GM06990 (cell line): ENCODE measurements at regions not wholly inside any gene's neighbourhood (a gene's known extent, or its start where the extent isn't known, plus 50 kb on each side); places are given as distances from the start of the nearest gene placed in this dataset.

Experiments used
- DNase-seq: peaks from one replicate; pipeline ENCODE4 v3.0.0-alpha.2; 2011; ENCODE audit not compliant: insufficient read length; ENCODE audit errors: extremely low read depth
- H3K27me3 ChIP-seq: replicated peaks from 2 replicates; pipeline ENCODE4 v1.6.0; 2011; ENCODE audit warnings: low read length; ENCODE audit not compliant: control insufficient read depth, insufficient read depth
- H3K36me3 ChIP-seq: 2 replicates; pipeline ENCODE4 v1.5.1; 2011; ENCODE audit warnings: low read length; ENCODE audit not compliant: control insufficient read depth, insufficient read depth
- H3K4me3 ChIP-seq: replicated peaks from 2 replicates; pipeline ENCODE4 v1.5.1; 2011; ENCODE audit warnings: low read depth, mild to moderate bottlenecking, control low read depth, low read length
- TF ChIP-seq, protein P1 (sequence below): IDR thresholded peaks from 2 replicates; pipeline ENCODE4 v1.5.1; 2011; ENCODE audit warnings: low read length, control low read depth, mild to moderate bottlenecking, inconsistent platforms; ENCODE audit not compliant: insufficient read depth, poor library complexity, severe bottlenecking

DNA sequence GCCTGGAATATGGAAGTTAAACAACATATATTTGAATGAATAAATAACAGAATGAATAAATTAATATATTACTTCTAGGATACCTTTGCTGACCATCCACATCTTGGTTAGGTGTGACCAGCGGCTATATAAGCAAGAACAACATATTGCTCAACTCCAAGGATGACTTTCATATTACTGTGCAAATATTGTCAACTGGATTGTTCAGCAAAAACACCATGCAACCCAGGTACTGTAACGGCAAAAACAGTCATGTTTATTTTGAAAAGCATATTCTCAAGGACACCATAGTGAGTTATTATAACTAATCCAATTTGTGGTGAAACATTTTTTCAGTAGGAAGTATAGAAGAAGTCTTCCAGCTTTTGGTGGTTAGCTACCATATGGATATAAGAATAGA, 907.9 kb downstream of the IGSF11 start:
- no peak overlapping the region for H3K4me3 ChIP-seq
- no peak for DNase-seq
- H3K36me3 ChIP-seq, result no peaks in the 10 kb centered on the region
- TF ChIP-seq, protein P1, sequence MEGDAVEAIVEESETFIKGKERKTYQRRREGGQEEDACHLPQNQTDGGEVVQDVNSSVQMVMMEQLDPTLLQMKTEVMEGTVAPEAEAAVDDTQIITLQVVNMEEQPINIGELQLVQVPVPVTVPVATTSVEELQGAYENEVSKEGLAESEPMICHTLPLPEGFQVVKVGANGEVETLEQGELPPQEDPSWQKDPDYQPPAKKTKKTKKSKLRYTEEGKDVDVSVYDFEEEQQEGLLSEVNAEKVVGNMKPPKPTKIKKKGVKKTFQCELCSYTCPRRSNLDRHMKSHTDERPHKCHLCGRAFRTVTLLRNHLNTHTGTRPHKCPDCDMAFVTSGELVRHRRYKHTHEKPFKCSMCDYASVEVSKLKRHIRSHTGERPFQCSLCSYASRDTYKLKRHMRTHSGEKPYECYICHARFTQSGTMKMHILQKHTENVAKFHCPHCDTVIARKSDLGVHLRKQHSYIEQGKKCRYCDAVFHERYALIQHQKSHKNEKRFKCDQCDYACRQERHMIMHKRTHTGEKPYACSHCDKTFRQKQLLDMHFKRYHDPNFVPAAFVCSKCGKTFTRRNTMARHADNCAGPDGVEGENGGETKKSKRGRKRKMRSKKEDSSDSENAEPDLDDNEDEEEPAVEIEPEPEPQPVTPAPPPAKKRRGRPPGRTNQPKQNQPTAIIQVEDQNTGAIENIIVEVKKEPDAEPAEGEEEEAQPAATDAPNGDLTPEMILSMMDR, result no peak
- no peaks in the 10 kb centered on the region for H3K27me3 ChIP-seq

DNA sequence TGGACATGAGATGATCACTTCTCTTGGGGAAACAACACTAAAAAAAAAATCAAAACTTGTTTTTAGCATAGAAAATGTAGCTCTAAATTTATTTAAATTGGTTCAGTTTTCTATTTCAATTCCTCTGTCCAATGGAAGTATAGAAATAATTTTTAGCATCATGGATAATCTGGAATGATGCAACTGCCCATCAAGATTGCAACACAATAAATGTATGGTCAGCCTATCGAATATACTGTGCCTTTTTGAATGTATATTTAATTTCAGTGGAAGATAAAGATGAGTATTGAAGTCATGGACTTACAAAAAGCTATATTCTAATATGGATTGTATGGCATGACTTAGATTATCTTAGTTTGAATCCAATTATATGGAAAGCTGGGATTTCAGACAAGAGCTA, 906.7 kb downstream of the IGSF11 start:
- no peaks in the 10 kb centered on the region for H3K36me3 ChIP-seq
- no peak for DNase-seq
- no peaks in the 10 kb centered on the region for H3K27me3 ChIP-seq
- no peak overlapping the region for H3K4me3 ChIP-seq
- TF ChIP-seq, protein P1, result no peak

GRCh38 chr3:118128886-118129285, 905.8 kb downstream of the IGSF11 start:
- Histone ChIP-seq H3K4me3 (no peak overlapping the region), H3K36me3 (no peaks in the 10 kb centered on the region), H3K27me3 (no peaks in the 10 kb centered on the region)
- no peak for DNase-seq
- TF ChIP-seq, protein P1, result no peak

DNA sequence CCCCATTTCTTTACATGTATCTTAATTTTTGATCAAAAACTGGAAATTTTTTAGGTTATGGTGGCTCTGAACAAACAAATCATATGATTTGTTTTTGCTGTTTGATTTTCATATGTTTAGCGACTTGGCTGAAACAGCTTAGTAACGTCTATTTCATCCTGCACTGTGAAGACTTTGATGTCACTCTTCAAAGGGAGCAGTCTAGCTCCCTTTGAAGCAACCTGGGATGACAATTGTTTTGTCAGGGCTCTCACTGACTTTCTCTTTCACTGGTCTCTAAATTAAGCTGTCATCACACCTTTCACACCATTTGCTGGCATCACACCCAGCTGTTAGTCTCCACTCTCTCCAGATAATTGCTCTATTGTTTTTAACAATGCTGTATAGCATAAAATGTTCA, 896.9 kb downstream of the IGSF11 start:
- Histone ChIP-seq H3K36me3 (no peaks in the 10 kb centered on the region), H3K4me3 (no peak overlapping the region), H3K27me3 (no peaks in the 10 kb centered on the region)
- TF ChIP-seq, protein P1, result no peak
- no peak for DNase-seq

GRCh38 chr3:118144919-118145318, 889.7 kb downstream of the IGSF11 start:
- TF ChIP-seq, protein P1, result no peak
- no peak overlapping the region for H3K4me3 ChIP-seq
- no peaks in the 10 kb centered on the region for H3K36me3 ChIP-seq
- no peak for DNase-seq
- H3K27me3 ChIP-seq, result no peaks in the 10 kb centered on the region

DNA sequence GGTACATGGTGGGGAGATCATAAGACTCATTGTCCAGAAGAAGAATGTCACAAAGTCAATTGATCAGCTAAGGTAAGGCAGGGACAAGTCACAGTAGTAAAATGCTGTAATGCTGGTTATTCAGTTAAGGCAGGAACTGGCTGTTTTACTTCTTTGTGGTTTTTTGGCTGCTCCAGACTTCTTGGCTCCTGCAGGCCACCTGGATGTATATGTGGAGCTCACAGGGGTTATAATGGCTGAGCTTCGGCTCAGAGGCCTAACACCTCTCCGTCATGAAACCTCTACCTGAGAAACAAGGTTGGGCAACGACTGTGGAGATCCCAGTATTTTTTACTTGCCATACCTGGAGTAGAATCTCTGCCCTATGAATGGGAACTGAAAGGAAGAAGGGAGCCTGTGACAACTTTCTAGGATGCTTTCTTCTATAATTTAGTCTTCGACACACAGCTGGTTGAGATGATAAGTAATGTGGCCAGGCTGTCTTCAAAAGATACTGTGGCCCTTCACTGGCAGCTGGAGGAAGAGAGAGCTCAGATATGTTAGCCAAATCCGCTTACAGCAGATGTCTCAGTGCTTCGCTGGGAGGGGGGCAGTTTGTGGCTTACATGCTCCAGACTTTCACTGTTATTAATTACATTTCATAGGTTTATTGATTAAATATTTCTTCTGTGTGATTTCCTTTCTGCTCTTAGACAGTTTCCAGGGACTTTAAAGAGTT, 887.8 kb downstream of the IGSF11 start:
- TF ChIP-seq, protein P1, result no peak
- no peak for DNase-seq
- H3K4me3 ChIP-seq, result no peak overlapping the region
- no peaks in the 10 kb centered on the region for H3K36me3 ChIP-seq
- H3K27me3 ChIP-seq, result no peaks in the 10 kb centered on the region
